Osteoblast (primary cell): ENCODE measurements at regions not wholly inside any gene's neighbourhood (a gene's known extent, or its start where the extent isn't known, plus 50 kb on each side); places are given as distances from the start of the nearest gene placed in this dataset.

Experiments
- DNase-seq: peaks from one replicate; pipeline ENCODE4 v3.0.0; 2011; ENCODE audit warnings: low spot score, mixed read lengths; ENCODE audit not compliant: insufficient read length; ENCODE audit errors: missing footprints
- H2AFZ ChIP-seq: 2 replicates; pipeline ENCODE4 v1.6.0; 2011; ENCODE audit warnings: mild to moderate bottlenecking, low read length
- H3K27ac ChIP-seq: 2 replicates; pipeline ENCODE4 v1.5.1; 2011; ENCODE audit warnings: mild to moderate bottlenecking, low read depth, low read length, moderate library complexity
- H3K27me3 ChIP-seq: 2 replicates; pipeline ENCODE4 v1.6.0; 2012; ENCODE audit warnings: mild to moderate bottlenecking, control low read depth, inconsistent platforms, low read length, moderate library complexity; ENCODE audit not compliant: insufficient read depth
- H3K36me3 ChIP-seq: 2 replicates; pipeline ENCODE4 v1.5.1; 2011; ENCODE audit warnings: mild to moderate bottlenecking, low read length, control low read depth, moderate library complexity; ENCODE audit not compliant: insufficient read depth
- H3K4me1 ChIP-seq: 2 replicates; pipeline ENCODE4 v1.5.1; 2011; ENCODE audit warnings: mild to moderate bottlenecking, low read length, control low read depth, moderate library complexity; ENCODE audit not compliant: insufficient read depth
- H3K4me2 ChIP-seq: 2 replicates; pipeline ENCODE4 v1.6.0; 2011; ENCODE audit warnings: mild to moderate bottlenecking, low read length; ENCODE audit not compliant: insufficient read depth
- H3K4me3 ChIP-seq: fragments of 200-600 bp; sonication (generic); 3 replicates; pipeline ENCODE4 v1.5.1; 2012; ENCODE audit warnings: mild to moderate bottlenecking, low read length, inconsistent platforms; ENCODE audit not compliant: insufficient read depth
- H3K79me2 ChIP-seq: 2 replicates; pipeline ENCODE4 v1.6.0; 2012; ENCODE audit warnings: mild to moderate bottlenecking, low read length, control low read depth, inconsistent platforms; ENCODE audit not compliant: insufficient read depth
- H3K9me3 ChIP-seq: 2 replicates; pipeline ENCODE4 v1.5.1; 2011; ENCODE audit warnings: low read depth, low read length, control low read depth
- H4K20me1 ChIP-seq: 2 replicates; pipeline ENCODE4 v1.6.0; 2012; ENCODE audit warnings: mild to moderate bottlenecking, low read length, control low read depth; ENCODE audit not compliant: insufficient read depth
- CTCF ChIP-seq: IDR thresholded peaks from 2 replicates; pipeline ENCODE4 v1.5.1; 2011; ENCODE audit warnings: mild to moderate bottlenecking, low read depth, low read length, moderate library complexity; ENCODE audit errors: extremely low read depth

- TF ChIP-seq CTCF: no peak
- no peak overlapping the region for H2AFZ ChIP-seq
- no peak for DNase-seq
- no peaks in the 10 kb centered on the region for H3K9me3 ChIP-seq
- H3K36me3 ChIP-seq: no peaks in the 10 kb centered on the region
- H4K20me1 ChIP-seq: no peaks in the 10 kb centered on the region
- H3K79me2 ChIP-seq: no peaks in the 10 kb centered on the region
- peaks cover 9% of the 10 kb centered on the region for H3K4me1 ChIP-seq
- H3K27me3 ChIP-seq: peaks cover 20% of the 10 kb centered on the region
- no peak overlapping the region for H3K4me3 ChIP-seq
- H3K4me2 ChIP-seq: no peak overlapping the region
- H3K27ac ChIP-seq: no peak overlapping the region
Measured at GRCh38 chr2:105647731-105648130, 97.0 kb upstream of the NCK2 start.

GRCh38 chr2:105646774-105647076, 98.0 kb upstream of the NCK2 start:
- Histone ChIP-seq H4K20me1 (no peaks in the 10 kb centered on the region), H3K27me3 (peaks cover 29% of the 10 kb centered on the region), H3K4me1 (peaks cover 9% of the 10 kb centered on the region), H3K27ac (no peak overlapping the region), H3K4me3 (no peak overlapping the region), H3K9me3 (no peaks in the 10 kb centered on the region), H3K4me2 (no peak overlapping the region), H2AFZ (no peak overlapping the region), H3K79me2 (no peaks in the 10 kb centered on the region), H3K36me3 (no peaks in the 10 kb centered on the region)
- DNase-seq: no peak
- no peak for TF ChIP-seq CTCF

- H3K27ac ChIP-seq: no peak overlapping the region
- H4K20me1 ChIP-seq: no peaks in the 10 kb centered on the region
- H2AFZ ChIP-seq: no peak overlapping the region
- no peaks in the 10 kb centered on the region for H3K9me3 ChIP-seq
- no peaks in the 10 kb centered on the region for H3K36me3 ChIP-seq
- peaks cover 35% of the 10 kb centered on the region for H3K27me3 ChIP-seq
- H3K4me3 ChIP-seq: no peak overlapping the region
- peaks cover 9% of the 10 kb centered on the region for H3K4me1 ChIP-seq
- H3K4me2 ChIP-seq: no peak overlapping the region
- no peaks in the 10 kb centered on the region for H3K79me2 ChIP-seq
- TF ChIP-seq CTCF: no peak
- no peak for DNase-seq
Measured at GRCh38 chr2:105645938-105646773, 98.6 kb upstream of the NCK2 start.

GRCh38 chr2:105645031-105645937, 99.4 kb upstream of the NCK2 start:
- H4K20me1 ChIP-seq: no peaks in the 10 kb centered on the region
- H3K27ac ChIP-seq: no peak overlapping the region
- H3K4me2 ChIP-seq: no peak overlapping the region
- no peak overlapping the region for H3K4me3 ChIP-seq
- peaks cover 35% of the 10 kb centered on the region for H3K27me3 ChIP-seq
- peaks cover 9% of the 10 kb centered on the region for H3K4me1 ChIP-seq
- no peaks in the 10 kb centered on the region for H3K9me3 ChIP-seq
- no peaks in the 10 kb centered on the region for H3K79me2 ChIP-seq
- no peak overlapping the region for H2AFZ ChIP-seq
- no peak for DNase-seq
- TF ChIP-seq CTCF: no peak
- H3K36me3 ChIP-seq: no peaks in the 10 kb centered on the region
